DMS53 (cell line): ENCODE measurements at regions not wholly inside any gene's neighbourhood (a gene's known extent, or its start where the extent isn't known, plus 50 kb on each side); places are given as distances from the start of the nearest gene placed in this dataset.

Source experiments
- DNase-seq: peaks from one replicate; lab custom pipeline; 2025; lab: John Stamatoyannopoulos, UW

GRCh38 chr14:46279776-46280175 lies 371.8 kb downstream of the RPL10L start:
- no peak for DNase-seq

GRCh38 chr14:46279327-46279726 lies 372.3 kb downstream of the RPL10L start:
- no peak for DNase-seq

- DNase-seq: no peak
Measured at GRCh38 chr14:46259536-46259935, 392.0 kb downstream of the RPL10L start.

- no peak for DNase-seq
Measured at GRCh38 chr14:46256381-46256780, 395.2 kb downstream of the RPL10L start.

- DNase-seq: peak; percentile 56
Measured at GRCh38 chr14:46250113-46250703, 401.4 kb downstream of the RPL10L start.

- DNase-seq: no peak
Measured at GRCh38 chr14:46248001-46248630, 403.5 kb downstream of the RPL10L start.

GRCh38 chr14:46245276-46245675 lies 406.3 kb downstream of the RPL10L start:
- no peak for DNase-seq

GRCh38 chr14:46233786-46234185 lies 417.8 kb downstream of the RPL10L start:
- DNase-seq: no peak

- DNase-seq: peak; percentile 15
Measured at GRCh38 chr14:46230540-46230939, 421.0 kb downstream of the RPL10L start.

GRCh38 chr14:46215801-46216200 lies 435.8 kb downstream of the RPL10L start:
- no peak for DNase-seq

- no peak for DNase-seq
Measured at GRCh38 chr14:46198676-46199075, 452.9 kb downstream of the RPL10L start.

GRCh38 chr14:46197856-46198255 lies 453.7 kb downstream of the RPL10L start:
- DNase-seq: no peak
